ENCODE measurements at regions not wholly inside any gene's neighbourhood (a gene's known extent, or its start where the extent isn't known, plus 50 kb on each side); places are given as distances from the start of the nearest gene placed in this dataset.

GRCh38 chr3:106086038-106086437 lies 217.2 kb upstream of the CBLB start:
- no peak for TF ChIP-seq POLR2A (IDR thresholded peaks at IDR 0.05)
- TF ChIP-seq, protein P1, sequence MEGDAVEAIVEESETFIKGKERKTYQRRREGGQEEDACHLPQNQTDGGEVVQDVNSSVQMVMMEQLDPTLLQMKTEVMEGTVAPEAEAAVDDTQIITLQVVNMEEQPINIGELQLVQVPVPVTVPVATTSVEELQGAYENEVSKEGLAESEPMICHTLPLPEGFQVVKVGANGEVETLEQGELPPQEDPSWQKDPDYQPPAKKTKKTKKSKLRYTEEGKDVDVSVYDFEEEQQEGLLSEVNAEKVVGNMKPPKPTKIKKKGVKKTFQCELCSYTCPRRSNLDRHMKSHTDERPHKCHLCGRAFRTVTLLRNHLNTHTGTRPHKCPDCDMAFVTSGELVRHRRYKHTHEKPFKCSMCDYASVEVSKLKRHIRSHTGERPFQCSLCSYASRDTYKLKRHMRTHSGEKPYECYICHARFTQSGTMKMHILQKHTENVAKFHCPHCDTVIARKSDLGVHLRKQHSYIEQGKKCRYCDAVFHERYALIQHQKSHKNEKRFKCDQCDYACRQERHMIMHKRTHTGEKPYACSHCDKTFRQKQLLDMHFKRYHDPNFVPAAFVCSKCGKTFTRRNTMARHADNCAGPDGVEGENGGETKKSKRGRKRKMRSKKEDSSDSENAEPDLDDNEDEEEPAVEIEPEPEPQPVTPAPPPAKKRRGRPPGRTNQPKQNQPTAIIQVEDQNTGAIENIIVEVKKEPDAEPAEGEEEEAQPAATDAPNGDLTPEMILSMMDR (IDR thresholded peaks at IDR 0.05), result no peak
